SHP77 treated with DMSO at 0.1 percent for 48 hours (cell line): ENCODE measurements at regions not wholly inside any gene's neighbourhood (a gene's known extent, or its start where the extent isn't known, plus 50 kb on each side); places are given as distances from the start of the nearest gene placed in this dataset.

Source experiments
- DNase-seq: peaks from one replicate; lab custom pipeline; 2025; lab: John Stamatoyannopoulos, UW

- DNase-seq, result no peak
Observed at GRCh38 chr6:105493736-105494135, 90.9 kb upstream of the PREP start.

- no peak for DNase-seq
Observed at GRCh38 chr6:105492706-105493673, 90.1 kb upstream of the PREP start.

- DNase-seq, result no peak
Observed at GRCh38 chr6:105489216-105489530, 86.3 kb upstream of the PREP start.

- DNase-seq, result no peak
Observed at GRCh38 chr6:105488516-105489215, 85.8 kb upstream of the PREP start.

GRCh38 chr6:105487040-105487790 is 84.3 kb upstream of the PREP start:
- DNase-seq, result no peak

GRCh38 chr6:105485456-105485855 is 82.6 kb upstream of the PREP start:
- peak; percentile 22 for DNase-seq

- peak; percentile 16 for DNase-seq
Observed at GRCh38 chr6:105484238-105485161, 81.6 kb upstream of the PREP start.

DNA sequence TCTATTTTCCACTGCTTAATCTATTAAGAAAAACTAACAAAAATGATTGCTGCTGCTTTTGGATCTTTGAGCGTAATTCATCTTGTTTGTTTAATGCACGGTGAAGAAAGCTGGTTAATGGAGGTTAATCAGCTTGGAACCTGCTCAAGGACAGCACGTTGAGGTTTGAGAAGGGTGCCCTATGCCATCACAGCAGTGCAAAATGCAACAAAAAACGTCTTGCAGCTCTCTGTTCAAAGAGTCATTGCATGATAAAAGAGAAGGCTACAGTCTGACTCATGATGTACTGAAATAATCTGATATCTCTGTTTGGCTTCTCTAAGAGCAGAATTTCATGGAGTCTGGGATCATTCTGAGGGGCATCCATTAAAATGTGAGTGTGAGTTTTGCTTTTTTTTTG is 80.6 kb upstream of the PREP start:
- no peak for DNase-seq

DNA sequence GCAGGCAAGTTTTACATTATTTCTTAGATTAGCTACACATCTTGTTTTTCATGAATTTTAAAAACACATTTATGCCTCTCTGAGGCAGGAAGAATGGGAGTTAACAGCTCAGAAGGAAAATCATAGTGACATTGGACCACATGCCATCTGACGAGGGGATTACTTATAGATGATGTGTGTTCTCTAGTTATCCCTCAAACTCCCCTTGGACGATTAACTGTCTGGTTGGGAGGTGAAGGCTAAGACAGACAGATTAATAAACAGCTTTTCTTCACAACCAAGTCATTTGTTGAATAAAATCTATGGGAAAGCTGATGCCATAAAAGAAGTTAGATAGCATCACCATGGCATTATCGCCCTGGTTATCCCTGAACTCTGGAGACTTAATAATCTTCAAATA is 80.0 kb upstream of the PREP start:
- DNase-seq, result no peak

DNA sequence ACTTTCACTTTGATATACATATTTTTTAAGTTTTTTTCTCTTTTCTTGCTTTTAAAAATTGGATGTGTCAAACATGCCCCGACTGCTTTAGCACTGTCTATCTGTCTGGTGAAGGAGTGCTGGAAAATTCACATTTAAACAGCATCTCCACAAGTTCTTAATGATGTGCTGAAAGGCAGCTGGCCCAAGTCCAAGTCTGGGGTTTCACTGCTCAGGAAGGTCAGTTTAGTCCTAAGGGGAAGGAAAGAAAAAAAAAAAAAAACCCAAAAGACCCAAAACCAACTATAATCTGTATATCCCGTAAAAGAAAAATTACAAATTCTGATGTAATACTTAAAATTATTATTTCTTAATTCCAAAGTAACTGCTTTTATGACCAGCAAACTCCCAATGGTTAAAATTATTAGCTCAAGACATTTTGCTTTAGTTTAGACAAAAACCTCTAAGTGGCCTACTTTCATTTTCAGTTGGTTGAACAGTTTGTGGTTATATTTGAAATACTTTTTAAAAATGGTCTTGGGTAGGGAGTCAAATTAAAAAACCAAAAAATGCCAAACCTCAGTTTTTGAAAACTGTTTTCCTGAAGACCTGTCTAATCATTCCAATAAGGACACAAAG is 79.5 kb upstream of the PREP start:
- no peak for DNase-seq

DNA sequence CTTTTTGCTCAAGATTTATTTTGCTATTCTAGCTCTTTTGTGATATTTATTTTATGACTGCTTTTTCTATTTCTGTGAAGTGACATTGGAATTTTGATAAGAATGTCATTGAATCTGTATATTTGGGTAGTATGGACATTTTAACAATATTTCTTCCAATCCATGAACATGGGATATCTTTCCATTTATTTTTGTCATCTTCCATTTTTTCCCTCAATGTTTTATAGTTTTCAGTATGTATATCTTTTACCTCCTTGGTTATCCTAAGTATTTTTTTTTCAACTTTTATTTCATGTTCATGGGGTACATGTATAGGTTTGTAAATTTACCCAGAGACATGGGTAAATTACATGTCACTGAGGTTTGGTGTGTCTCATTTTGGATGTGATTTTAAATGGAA is 74.1 kb upstream of the PREP start:
- no peak for DNase-seq

- DNase-seq, result no peak
Observed at GRCh38 chr6:105474234-105474633, 71.4 kb upstream of the PREP start.

DNA sequence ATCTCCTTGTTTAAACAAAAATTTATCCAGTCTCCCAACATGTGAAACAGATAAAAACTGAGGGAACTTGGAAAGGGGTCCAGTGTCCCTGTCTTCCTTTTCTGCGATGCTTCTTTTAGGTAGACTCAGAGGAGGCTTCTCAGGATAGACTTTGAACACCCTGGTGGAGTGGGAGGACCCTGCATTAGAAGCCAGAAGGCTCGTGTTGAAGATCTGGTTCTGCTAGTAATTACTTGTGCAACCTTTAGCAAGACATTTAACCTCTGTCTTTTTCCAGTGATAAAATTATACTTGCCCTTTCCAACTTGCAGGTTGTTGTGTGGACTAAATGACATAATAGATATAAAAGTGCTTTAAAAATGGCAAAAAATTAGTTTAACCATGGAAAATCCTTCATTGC is 67.1 kb upstream of the PREP start:
- no peak for DNase-seq

DNA sequence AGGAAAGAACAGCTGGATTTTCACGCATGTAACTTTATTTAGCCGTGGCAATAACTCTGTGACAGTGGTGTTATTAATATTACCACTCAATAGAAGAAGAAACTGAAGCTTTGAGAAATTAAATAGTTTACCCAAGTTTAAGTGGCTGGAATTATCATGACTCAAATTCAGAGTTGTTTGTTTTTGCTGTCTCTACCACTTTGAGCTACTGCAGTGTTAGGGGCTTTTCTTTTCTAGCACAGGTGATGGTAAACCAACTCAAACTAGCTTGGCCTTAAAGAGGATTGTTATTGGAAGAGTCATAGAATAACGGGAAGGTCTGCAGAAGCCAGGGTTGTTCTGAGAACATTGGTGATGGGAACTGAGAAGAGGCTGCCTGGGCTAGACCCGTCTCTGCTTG is 66.0 kb upstream of the PREP start:
- no peak for DNase-seq

DNA sequence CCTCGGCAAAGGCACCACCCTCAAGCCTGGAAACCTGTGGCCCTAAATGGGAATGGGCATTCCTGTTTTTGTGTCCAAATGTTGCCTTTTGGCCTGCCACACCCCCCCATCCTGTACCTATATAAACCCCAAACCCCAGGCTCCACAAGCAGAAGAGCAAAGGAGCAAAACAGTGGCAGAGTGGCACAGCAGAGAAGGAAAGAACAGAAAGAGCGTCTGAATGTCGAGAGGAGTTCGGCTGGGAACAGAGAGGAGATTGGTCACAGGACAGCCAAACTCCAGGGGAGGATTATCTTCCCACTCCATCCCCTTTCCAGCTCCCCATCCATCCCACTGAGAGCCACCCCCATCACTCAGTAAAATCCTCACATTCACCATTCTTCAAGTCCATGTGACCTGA is 58.0 kb upstream of the PREP start:
- no peak for DNase-seq

DNA sequence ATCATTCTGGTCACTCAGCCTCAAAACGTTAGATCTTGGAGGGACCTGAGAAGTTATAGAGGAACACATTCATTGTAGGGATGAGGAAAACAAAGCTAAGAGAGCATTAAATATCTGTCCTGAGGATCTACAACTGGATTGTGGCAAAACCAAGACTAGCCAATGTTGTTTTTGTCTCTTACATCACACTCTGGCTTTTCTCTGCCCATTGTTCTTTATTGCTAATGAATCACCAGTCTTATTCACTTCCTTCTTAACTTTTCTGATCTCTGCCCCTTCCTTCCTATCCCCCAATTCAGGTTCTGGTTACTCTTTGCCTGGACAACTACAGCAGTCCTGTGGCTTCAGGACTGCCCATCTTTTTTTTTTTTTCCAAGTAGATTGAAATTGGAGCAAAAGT is 57.0 kb upstream of the PREP start:
- DNase-seq, result no peak

GRCh38 chr6:105459049-105459448 is 56.2 kb upstream of the PREP start:
- no peak for DNase-seq

- DNase-seq, result no peak
Observed at GRCh38 chr6:105458551-105458950, 55.7 kb upstream of the PREP start.

- no peak for DNase-seq
Observed at GRCh38 chr6:105458084-105458483, 55.2 kb upstream of the PREP start.

DNA sequence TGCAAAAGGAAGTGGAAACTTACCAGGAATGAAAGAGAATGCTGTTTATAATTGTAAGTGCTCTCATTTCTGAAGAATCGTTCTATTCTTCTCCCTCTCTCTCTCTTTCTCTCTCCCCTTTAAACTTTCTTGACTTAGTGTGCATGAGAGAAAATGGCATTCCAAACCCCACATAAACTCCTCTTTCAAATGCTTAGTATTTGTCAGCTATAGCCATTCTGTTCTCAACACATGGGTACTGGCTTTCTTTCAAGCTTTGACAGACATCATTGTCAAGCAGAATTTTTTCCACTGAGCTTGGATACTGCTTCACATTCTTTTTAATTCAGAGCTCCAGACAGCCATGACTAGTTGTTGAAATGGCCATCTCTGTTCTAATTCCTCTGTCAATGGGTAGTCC is 51.1 kb upstream of the PREP start:
- no peak for DNase-seq
